ENCODE measurements at regions not wholly inside any gene's neighbourhood (a gene's known extent, or its start where the extent isn't known, plus 50 kb on each side); places are given as distances from the start of the nearest gene placed in this dataset.

DNA sequence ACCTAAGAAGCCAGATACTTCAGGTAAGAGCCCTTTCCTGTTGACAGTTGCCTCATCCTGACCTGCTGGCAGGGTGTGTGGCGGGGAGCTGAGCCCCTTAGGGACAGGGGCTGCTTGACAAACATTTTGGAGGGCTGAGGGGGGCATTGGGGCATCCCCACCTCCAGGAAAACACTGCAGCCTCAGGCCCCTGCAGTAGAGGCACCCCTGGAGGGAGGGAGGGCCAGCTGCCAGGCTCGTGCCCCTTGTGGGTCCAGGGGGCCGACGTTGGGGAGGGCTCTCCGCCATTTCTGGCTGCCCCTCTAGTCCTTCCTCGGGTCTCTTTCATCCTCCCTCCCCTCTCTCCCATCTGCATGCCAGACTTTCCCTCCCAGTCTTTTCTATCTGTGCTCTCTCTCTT, 177.3 kb downstream of the RPS24 start:
- no peaks in the 10 kb centered on the region for H3K36me3 ChIP-seq (replicated peaks in 1 of 2)
- no peak overlapping the region for H3K27ac ChIP-seq
- no peaks in the 10 kb centered on the region for H3K9me3 ChIP-seq (replicated peaks in 1 of 3)
- intact Hi-C loops (cut with DNase I): loop anchor here in 1 of 2 donors (10.0 kb wide), 1 partner anchor 984 kb away; no protein-coding TSS in a partner anchor
- H3K4me1 ChIP-seq (replicated peaks in 1 of 2): peaks cover 0 to 12% of the 10 kb centered on the region in 2 donors
- H3K4me3 ChIP-seq: no peak overlapping the region
- 88 to 96% (median 90%) methylated on average over 5 to 6 of the region's 6 CpGs for WGBS, 4 donors
- H3K27me3 ChIP-seq: no peaks in the 10 kb centered on the region
- TF ChIP-seq POLR2A (IDR thresholded peaks at IDR 0.05): no peak
- TF ChIP-seq, protein P1, sequence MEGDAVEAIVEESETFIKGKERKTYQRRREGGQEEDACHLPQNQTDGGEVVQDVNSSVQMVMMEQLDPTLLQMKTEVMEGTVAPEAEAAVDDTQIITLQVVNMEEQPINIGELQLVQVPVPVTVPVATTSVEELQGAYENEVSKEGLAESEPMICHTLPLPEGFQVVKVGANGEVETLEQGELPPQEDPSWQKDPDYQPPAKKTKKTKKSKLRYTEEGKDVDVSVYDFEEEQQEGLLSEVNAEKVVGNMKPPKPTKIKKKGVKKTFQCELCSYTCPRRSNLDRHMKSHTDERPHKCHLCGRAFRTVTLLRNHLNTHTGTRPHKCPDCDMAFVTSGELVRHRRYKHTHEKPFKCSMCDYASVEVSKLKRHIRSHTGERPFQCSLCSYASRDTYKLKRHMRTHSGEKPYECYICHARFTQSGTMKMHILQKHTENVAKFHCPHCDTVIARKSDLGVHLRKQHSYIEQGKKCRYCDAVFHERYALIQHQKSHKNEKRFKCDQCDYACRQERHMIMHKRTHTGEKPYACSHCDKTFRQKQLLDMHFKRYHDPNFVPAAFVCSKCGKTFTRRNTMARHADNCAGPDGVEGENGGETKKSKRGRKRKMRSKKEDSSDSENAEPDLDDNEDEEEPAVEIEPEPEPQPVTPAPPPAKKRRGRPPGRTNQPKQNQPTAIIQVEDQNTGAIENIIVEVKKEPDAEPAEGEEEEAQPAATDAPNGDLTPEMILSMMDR (IDR thresholded peaks at IDR 0.05): no peak
- no peak for DNase-seq

DNA sequence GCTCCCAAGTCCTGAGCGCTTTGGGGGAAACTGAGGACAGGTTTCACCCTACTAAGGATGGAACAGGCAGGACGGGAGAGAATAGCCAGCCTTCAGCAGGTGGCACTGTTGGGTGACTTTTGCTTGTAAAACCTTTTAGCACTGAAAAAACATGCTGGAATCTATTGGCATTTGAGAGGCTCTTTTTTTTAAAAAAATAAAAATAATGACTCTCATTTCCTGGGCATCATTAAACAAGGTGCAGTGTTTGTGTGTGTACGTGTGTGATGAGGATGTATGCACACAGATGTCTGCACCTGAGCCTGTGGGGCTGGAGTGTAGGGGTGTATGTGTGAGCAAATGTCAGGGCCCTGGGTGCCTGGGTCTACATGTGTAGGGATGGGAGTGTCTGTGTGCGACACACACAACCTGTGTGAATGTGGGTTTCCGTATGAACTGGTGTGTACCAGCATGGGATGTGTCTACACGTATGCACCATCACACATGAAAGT, 177.9 kb downstream of the RPS24 start:
- peak in 6 of 7 donors; percentile 31 to 78 (median 40) for DNase-seq

GRCh38 chr10:78212060-78212785, 178.6 kb downstream of the RPS24 start:
- H3K27me3 ChIP-seq: no peaks in the 10 kb centered on the region
- 71 to 84% (median 78%) methylated on average over 5 to 10 of the region's 10 CpGs for WGBS, 4 donors
- no peak overlapping the region for H3K27ac ChIP-seq
- intact Hi-C loops (cut with DNase I): loop anchor here in 1 of 2 donors (10.0 kb wide), 1 partner anchor 983 kb away; no protein-coding TSS in a partner anchor
- H3K36me3 ChIP-seq (replicated peaks in 1 of 2): no peaks in the 10 kb centered on the region
- H3K4me3 ChIP-seq: no peak overlapping the region
- H3K9me3 ChIP-seq (replicated peaks in 1 of 3): no peaks in the 10 kb centered on the region
- peaks cover 0 to 16% of the 10 kb centered on the region in 2 donors for H3K4me1 ChIP-seq (replicated peaks in 1 of 2)
- DNase-seq: peak; percentile 59 to 88 (median 77)
- TF ChIP-seq, protein P1 (IDR thresholded peaks at IDR 0.05): no peak
- no peak for TF ChIP-seq POLR2A (IDR thresholded peaks at IDR 0.05)

More for the DNA sequence above, 177.9 kb downstream of the RPS24 start:
- TF ChIP-seq, protein P1 (IDR thresholded peaks at IDR 0.05): peak; percentile 11 to 69 (median 38)
- no peak for TF ChIP-seq POLR2A (IDR thresholded peaks at IDR 0.05)
- Histone ChIP-seq H3K4me3 (no peak overlapping the region), H3K4me1 (replicated peaks in 1 of 2) (peaks cover 0 to 16% of the 10 kb centered on the region in 2 donors), H3K27me3 (no peaks in the 10 kb centered on the region), H3K9me3 (replicated peaks in 1 of 3) (no peaks in the 10 kb centered on the region), H3K36me3 (replicated peaks in 1 of 2) (no peaks in the 10 kb centered on the region), H3K27ac (no peak overlapping the region)
- intact Hi-C loops (cut with DNase I): loop anchor here in 1 of 2 donors (10.0 kb wide), 1 partner anchor 983 kb away; no protein-coding TSS in a partner anchor
- 57 to 68% (median 64%) methylated on average over 6 of the region's 6 CpGs for WGBS, 4 donors

GRCh38 chr10:78212786-78213175, 179.1 kb downstream of the RPS24 start:
- no peaks in the 10 kb centered on the region for H3K27me3 ChIP-seq
- TF ChIP-seq, protein P1 (IDR thresholded peaks at IDR 0.05): no peak
- no peak for TF ChIP-seq POLR2A (IDR thresholded peaks at IDR 0.05)
- intact Hi-C loops (cut with DNase I): loop anchor here in 1 of 2 donors (10.0 kb wide), 1 partner anchor 982 kb away; no protein-coding TSS in a partner anchor
- WGBS, 4 donors: 88 to 91% (median 89%) methylated on average over 7 of the region's 7 CpGs
- H3K27ac ChIP-seq: no peak overlapping the region
- H3K4me3 ChIP-seq: no peak overlapping the region
- no peaks in the 10 kb centered on the region for H3K9me3 ChIP-seq (replicated peaks in 1 of 3)
- no peaks in the 10 kb centered on the region for H3K36me3 ChIP-seq (replicated peaks in 1 of 2)
- H3K4me1 ChIP-seq (replicated peaks in 1 of 2): peaks cover 0 to 16% of the 10 kb centered on the region in 2 donors
- no peak for DNase-seq
